H9 (cell line): ENCODE measurements at regions not wholly inside any gene's neighbourhood (a gene's known extent, or its start where the extent isn't known, plus 50 kb on each side); places are given as distances from the start of the nearest gene placed in this dataset.

Experiments
- DNase-seq: peaks from one replicate; pipeline ENCODE4 v3.0.0-alpha.2; 2017
- H2AFZ ChIP-seq: one replicate; pipeline ENCODE4 v1.6.1; 2013; ENCODE audit warnings: mild to moderate bottlenecking, low read length, control low read depth, moderate library complexity
- H2AK5ac ChIP-seq: 2 replicates; pipeline ENCODE4 v1.6.1; 2013; ENCODE audit warnings: low read length, control low read depth, mixed read lengths; ENCODE audit not compliant: insufficient read length
- H2BK120ac ChIP-seq: one replicate; pipeline ENCODE4 v1.6.1; 2013; ENCODE audit warnings: low read depth, mild to moderate bottlenecking, low read length, control low read depth, inconsistent platforms; ENCODE audit not compliant: poor library complexity, severe bottlenecking
- H2BK12ac ChIP-seq: 2 replicates; pipeline ENCODE4 v1.6.1; 2013; ENCODE audit warnings: low read length, control low read depth, mixed read lengths, low read depth; ENCODE audit not compliant: insufficient read length
- H2BK15ac ChIP-seq: 2 replicates; pipeline ENCODE4 v1.6.1; 2013; ENCODE audit warnings: low read depth, low read length, control low read depth
- H2BK20ac ChIP-seq: one replicate; pipeline ENCODE4 v1.6.1; 2013; ENCODE audit warnings: low read depth, mild to moderate bottlenecking, low read length, control low read depth, inconsistent platforms; ENCODE audit not compliant: poor library complexity, severe bottlenecking
- H2BK5ac ChIP-seq: 2 replicates; pipeline ENCODE4 v1.6.1; 2013; ENCODE audit warnings: low read length, control low read depth, mixed read lengths; ENCODE audit not compliant: insufficient read length
- H3K14ac ChIP-seq: 2 replicates; pipeline ENCODE4 v1.6.1; 2013; ENCODE audit warnings: low read length, control low read depth; ENCODE audit not compliant: insufficient read depth
- H3K18ac ChIP-seq: 2 replicates; pipeline ENCODE4 v1.6.1; 2013; ENCODE audit warnings: low read depth, mild to moderate bottlenecking, mixed read lengths, low read length, control low read depth; ENCODE audit not compliant: insufficient read length
- H3K23ac ChIP-seq: 2 replicates; pipeline ENCODE4 v1.6.1; 2013; ENCODE audit warnings: low read length, control low read depth, mixed read lengths, low read depth; ENCODE audit not compliant: insufficient read length
- H3K23me2 ChIP-seq: 2 replicates; pipeline ENCODE4 v1.6.1; 2013; ENCODE audit warnings: low read depth, mild to moderate bottlenecking, mixed read lengths, low read length, control low read depth; ENCODE audit not compliant: insufficient read length, poor library complexity, severe bottlenecking
- H3K27ac ChIP-seq: 2 replicates; pipeline ENCODE4 v1.5.1; 2013; ENCODE audit warnings: low read length, control low read depth, mixed read lengths, low read depth; ENCODE audit not compliant: insufficient read length
- H3K27me3 ChIP-seq: 2 replicates; pipeline ENCODE4 v1.6.1; 2013; ENCODE audit warnings: low read length, control low read depth, inconsistent platforms; ENCODE audit not compliant: insufficient read depth
- H3K4ac ChIP-seq: 2 replicates; pipeline ENCODE4 v1.6.1; 2013; ENCODE audit warnings: low read depth, mild to moderate bottlenecking, control low read depth, inconsistent platforms, low read length, moderate library complexity
- H3K4me1 ChIP-seq: 2 replicates; pipeline ENCODE4 v1.6.1; 2013; ENCODE audit warnings: low read length, control low read depth, inconsistent platforms; ENCODE audit not compliant: insufficient read depth
- H3K4me2 ChIP-seq: 2 replicates; pipeline ENCODE4 v1.6.1; 2013; ENCODE audit warnings: low read length, control low read depth, mixed read lengths; ENCODE audit not compliant: insufficient read length, insufficient read depth
- H3K56ac ChIP-seq: 2 replicates; pipeline ENCODE4 v1.6.1; 2013; ENCODE audit warnings: low read depth, mild to moderate bottlenecking, mixed read lengths, low read length, control low read depth; ENCODE audit not compliant: insufficient read length
- H3K79me1 ChIP-seq: 2 replicates; pipeline ENCODE4 v1.6.1; 2013; ENCODE audit warnings: low read depth, mild to moderate bottlenecking, moderate library complexity, low read length, control low read depth, inconsistent platforms; ENCODE audit not compliant: insufficient read depth, poor library complexity, severe bottlenecking
- H3K79me2 ChIP-seq: 2 replicates; pipeline ENCODE4 v1.6.1; 2013; ENCODE audit warnings: low read length, control low read depth, inconsistent platforms; ENCODE audit not compliant: insufficient read depth
- H3K9ac ChIP-seq: 2 replicates; pipeline ENCODE4 v1.6.1; 2013; ENCODE audit warnings: low read length, control low read depth, mixed read lengths; ENCODE audit not compliant: insufficient read length; ENCODE audit errors: extremely low read depth
- H3K9me3 ChIP-seq: one replicate; pipeline ENCODE4 v1.6.1; 2013; ENCODE audit warnings: low read depth, low read length, inconsistent platforms; ENCODE audit not compliant: control insufficient read depth
- H3T11ph ChIP-seq: one replicate; pipeline ENCODE4 v1.6.1; 2013; ENCODE audit warnings: mild to moderate bottlenecking, low read length, control low read depth, inconsistent platforms
- H4K20me1 ChIP-seq: one replicate; pipeline ENCODE4 v1.6.1; 2013; ENCODE audit not compliant: control insufficient read depth, insufficient read length, insufficient read depth
- H4K5ac ChIP-seq: 2 replicates; pipeline ENCODE4 v1.6.1; 2013; ENCODE audit warnings: low read depth, mild to moderate bottlenecking, mixed read lengths, low read length, control low read depth; ENCODE audit not compliant: insufficient read length
- H4K8ac ChIP-seq: replicated peaks from 2 replicates; pipeline ENCODE4 v1.6.1; 2013; ENCODE audit warnings: low read length, control low read depth, mixed read lengths, low read depth; ENCODE audit not compliant: insufficient read length
- H4K91ac ChIP-seq: 2 replicates; pipeline ENCODE4 v1.6.1; 2013; ENCODE audit warnings: low read depth, mild to moderate bottlenecking, moderate library complexity, mixed read lengths, low read length, control low read depth; ENCODE audit not compliant: insufficient read length
- H3K27ac Mint-ChIP-seq, 3 experiments: 2 replicates in 2 of 3; 3 replicates in 1 of 3; pipeline ENCODE4 v1.8.0; 2020 to 2021; ENCODE audit warnings: mixed read lengths in 3 of 3, mild to moderate bottlenecking in 1 of 3, moderate library complexity in 1 of 3
- H3K27me3 Mint-ChIP-seq: 2 replicates; pipeline ENCODE4 v1.8.0; 2021; ENCODE audit warnings: low read depth, mild to moderate bottlenecking, moderate library complexity, mixed read lengths
- H3K36me3 Mint-ChIP-seq, 3 experiments: 2 replicates in 2 of 3; 3 replicates in 1 of 3; pipeline ENCODE4 v1.8.0; 2020 to 2021; ENCODE audit warnings: low read depth in 3 of 3, mixed read lengths in 3 of 3; ENCODE audit not compliant: insufficient read depth in 1 of 3
- H3K4me1 Mint-ChIP-seq, 2 experiments: 2 replicates each; pipeline ENCODE4 v1.8.0; 2020; ENCODE audit warnings: mixed read lengths in 2 of 2
- H3K4me3 Mint-ChIP-seq, 2 experiments: 2 replicates in 1 of 2; 3 replicates in 1 of 2; pipeline ENCODE4 v1.8.0; 2020 to 2021; ENCODE audit warnings: mild to moderate bottlenecking in 2 of 2, mixed read lengths in 2 of 2, moderate library complexity in 1 of 2
- H3K9me3 Mint-ChIP-seq, 2 experiments: 2 replicates in 1 of 2; 3 replicates in 1 of 2; pipeline ENCODE4 v1.8.0; 2020; ENCODE audit warnings: mild to moderate bottlenecking in 2 of 2, mixed read lengths in 2 of 2, moderate library complexity in 1 of 2
- WGBS: extraction: QIAGEN DNeasy Blood & Tissue Kit; methylation state at CpG from one replicate; pipeline ENCODE4 v1.1.7; 2013; ENCODE audit warnings: missing lambda C conversion rate, low lambda C conversion rate, mixed read lengths; ENCODE audit not compliant: insufficient read length; ENCODE audit errors: extremely low coverage; 5-methylcytosine and 5-hydroxymethylcytosine counted together
- TF ChIP-seq, protein P1 (sequence below): fragments of 200-600 bp; sonication (generic); conservative IDR thresholded peaks from 3 replicates; pipeline ENCODE4 v1.8.0; 2021; ENCODE audit warnings: antibody characterized with exemption, mild to moderate bottlenecking

DNA sequence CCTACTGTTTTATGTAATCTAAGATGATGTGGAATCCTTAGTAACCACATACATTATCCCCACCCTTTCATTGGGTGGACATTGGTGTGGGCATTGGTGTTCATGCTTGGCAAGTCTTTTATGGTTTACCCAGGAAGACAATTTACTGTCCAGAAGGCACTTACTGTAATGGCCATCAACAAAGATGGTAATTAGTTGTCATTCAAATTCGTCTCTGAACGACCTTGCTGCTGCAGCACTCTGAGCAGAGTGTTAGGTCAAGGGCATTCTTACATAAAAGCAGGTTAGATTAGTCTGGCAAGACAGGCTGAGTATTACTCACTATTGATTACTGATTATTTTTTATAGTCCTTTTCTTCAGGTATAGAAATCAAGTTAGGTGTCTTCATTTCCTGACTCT is 447.9 kb downstream of the XIRP2 start:
- H3K23me2 ChIP-seq: no peaks in the 10 kb centered on the region
- H2BK20ac ChIP-seq: no peak overlapping the region
- no peak overlapping the region for H4K8ac ChIP-seq
- peaks cover 5% of the 10 kb centered on the region; the same call in 1 of the 2 replicates for H3K79me2 ChIP-seq
- no peak overlapping the region for H3T11ph ChIP-seq
- no peak overlapping the region for H3K18ac ChIP-seq
- H3K9me3 ChIP-seq: no peaks in the 10 kb centered on the region
- no peak for DNase-seq
- no peak overlapping the region for H3K23ac ChIP-seq
- no peak overlapping the region for H2BK12ac ChIP-seq
- TF ChIP-seq, protein P1, sequence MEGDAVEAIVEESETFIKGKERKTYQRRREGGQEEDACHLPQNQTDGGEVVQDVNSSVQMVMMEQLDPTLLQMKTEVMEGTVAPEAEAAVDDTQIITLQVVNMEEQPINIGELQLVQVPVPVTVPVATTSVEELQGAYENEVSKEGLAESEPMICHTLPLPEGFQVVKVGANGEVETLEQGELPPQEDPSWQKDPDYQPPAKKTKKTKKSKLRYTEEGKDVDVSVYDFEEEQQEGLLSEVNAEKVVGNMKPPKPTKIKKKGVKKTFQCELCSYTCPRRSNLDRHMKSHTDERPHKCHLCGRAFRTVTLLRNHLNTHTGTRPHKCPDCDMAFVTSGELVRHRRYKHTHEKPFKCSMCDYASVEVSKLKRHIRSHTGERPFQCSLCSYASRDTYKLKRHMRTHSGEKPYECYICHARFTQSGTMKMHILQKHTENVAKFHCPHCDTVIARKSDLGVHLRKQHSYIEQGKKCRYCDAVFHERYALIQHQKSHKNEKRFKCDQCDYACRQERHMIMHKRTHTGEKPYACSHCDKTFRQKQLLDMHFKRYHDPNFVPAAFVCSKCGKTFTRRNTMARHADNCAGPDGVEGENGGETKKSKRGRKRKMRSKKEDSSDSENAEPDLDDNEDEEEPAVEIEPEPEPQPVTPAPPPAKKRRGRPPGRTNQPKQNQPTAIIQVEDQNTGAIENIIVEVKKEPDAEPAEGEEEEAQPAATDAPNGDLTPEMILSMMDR: no peak
- H4K20me1 ChIP-seq: no peaks in the 10 kb centered on the region
- H3K79me1 ChIP-seq: no peaks in the 10 kb centered on the region
- H4K91ac ChIP-seq: no peak overlapping the region
- H3K9ac ChIP-seq: no peak overlapping the region
- no peak overlapping the region for H2BK5ac ChIP-seq
- Mint-ChIP-seq H3K36me3 (no peaks in the 10 kb centered on the region), H3K27ac (peak overlapping the region in 1 of 3 experiments; percentile 54; a peak in 1 of 7 replicates), H3K4me1 (peaks cover 67 to 68% of the 10 kb centered on the region in 2 experiments), H3K27me3 (no peaks in the 10 kb centered on the region), H3K9me3 (no peaks in the 10 kb centered on the region), H3K4me3 (0 out of 5 replicates have a peak overlapping the region, but pooled peaks of 1 of the 2 experiments have one; percentile 25)
- H3K14ac ChIP-seq: no peak overlapping the region
- H2BK120ac ChIP-seq: no peak overlapping the region
- peaks cover 21% of the 10 kb centered on the region for H3K4me1 ChIP-seq
- no peak overlapping the region for H2BK15ac ChIP-seq
- H3K4me2 ChIP-seq: no peak overlapping the region
- H3K27me3 ChIP-seq: no peaks in the 10 kb centered on the region
- H2AFZ ChIP-seq: no peak overlapping the region
- no CpG with 5 or more reads among the region's 2 CpGs for WGBS
- H3K4ac ChIP-seq: no peak overlapping the region
- H3K27ac ChIP-seq: no peak overlapping the region
- H2AK5ac ChIP-seq: no peak overlapping the region
- no peak overlapping the region for H4K5ac ChIP-seq
- no peak overlapping the region for H3K56ac ChIP-seq
